ENCODE measurements at regions not wholly inside any gene's neighbourhood (a gene's known extent, or its start where the extent isn't known, plus 50 kb on each side); places are given as distances from the start of the nearest gene placed in this dataset.

DNA sequence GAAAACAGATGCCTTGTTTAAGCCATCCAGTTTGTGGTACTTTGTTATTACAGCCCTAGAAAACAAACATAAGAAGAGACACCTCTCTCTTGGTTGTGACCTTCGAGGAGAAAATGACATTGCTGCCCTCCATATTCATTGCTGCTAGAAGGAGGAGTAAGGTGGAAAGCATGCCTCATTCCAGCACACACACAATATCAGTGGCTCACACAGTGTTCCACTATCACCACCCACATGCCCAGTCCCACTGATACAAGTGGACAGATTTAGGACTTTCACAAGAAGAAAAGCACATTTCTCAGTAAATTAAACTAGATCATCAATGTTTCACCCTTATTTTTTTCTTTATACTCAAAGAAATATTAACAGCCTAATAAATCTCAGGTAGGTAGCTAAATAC is 143.6 kb downstream of the PHLDA1 start:
- WGBS, 5 donors: 73 to 88% (median 86%) methylated on average over 1 of the region's 1 CpG
- peaks cover 0 to 5% (median 0%) of the 10 kb centered on the region in 7 donors for H3K27me3 ChIP-seq (replicated peaks in 1 of 7)
- TF ChIP-seq POLR2AphosphoS5 (IDR thresholded peaks at IDR 0.05) (no peak), POLR2A (IDR thresholded peaks at IDR 0.05) (no peak)
- TF ChIP-seq, protein P1, sequence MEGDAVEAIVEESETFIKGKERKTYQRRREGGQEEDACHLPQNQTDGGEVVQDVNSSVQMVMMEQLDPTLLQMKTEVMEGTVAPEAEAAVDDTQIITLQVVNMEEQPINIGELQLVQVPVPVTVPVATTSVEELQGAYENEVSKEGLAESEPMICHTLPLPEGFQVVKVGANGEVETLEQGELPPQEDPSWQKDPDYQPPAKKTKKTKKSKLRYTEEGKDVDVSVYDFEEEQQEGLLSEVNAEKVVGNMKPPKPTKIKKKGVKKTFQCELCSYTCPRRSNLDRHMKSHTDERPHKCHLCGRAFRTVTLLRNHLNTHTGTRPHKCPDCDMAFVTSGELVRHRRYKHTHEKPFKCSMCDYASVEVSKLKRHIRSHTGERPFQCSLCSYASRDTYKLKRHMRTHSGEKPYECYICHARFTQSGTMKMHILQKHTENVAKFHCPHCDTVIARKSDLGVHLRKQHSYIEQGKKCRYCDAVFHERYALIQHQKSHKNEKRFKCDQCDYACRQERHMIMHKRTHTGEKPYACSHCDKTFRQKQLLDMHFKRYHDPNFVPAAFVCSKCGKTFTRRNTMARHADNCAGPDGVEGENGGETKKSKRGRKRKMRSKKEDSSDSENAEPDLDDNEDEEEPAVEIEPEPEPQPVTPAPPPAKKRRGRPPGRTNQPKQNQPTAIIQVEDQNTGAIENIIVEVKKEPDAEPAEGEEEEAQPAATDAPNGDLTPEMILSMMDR (IDR thresholded peaks at IDR 0.05 in 8 of 11, conservative IDR thresholded peaks at IDR 0.05 in 3 of 11): no peak

DNA sequence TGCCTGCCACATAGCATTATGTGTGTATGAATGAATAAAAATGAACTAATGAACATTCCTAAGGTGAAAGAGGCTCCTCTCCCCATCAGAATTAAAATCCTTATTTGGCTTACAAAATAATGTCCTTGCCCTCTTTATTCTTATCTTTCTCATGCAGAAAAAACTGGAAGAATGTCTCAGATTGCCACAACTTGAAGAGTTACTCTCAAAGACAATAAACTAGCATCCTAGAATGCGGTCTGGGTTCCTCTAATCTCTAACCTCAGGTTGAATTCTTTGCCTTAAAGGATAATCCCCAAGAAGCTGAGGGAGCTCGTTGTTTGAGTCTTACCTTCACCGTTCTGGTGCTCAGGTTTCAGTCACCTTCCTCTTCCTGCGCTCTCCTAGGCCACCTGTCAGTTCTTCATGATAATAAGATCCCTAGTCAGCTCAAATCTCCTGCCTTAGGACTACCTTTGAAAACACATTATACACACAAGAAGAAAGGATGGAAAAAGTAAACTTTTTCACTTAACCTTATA is 147.1 kb downstream of the PHLDA1 start:
- H3K27me3 ChIP-seq (replicated peaks in 1 of 7): peaks cover 0 to 4% (median 0%) of the 10 kb centered on the region in 7 donors
- H3K36me3 ChIP-seq: no peaks in the 10 kb centered on the region
- peaks cover 0 to 6% (median 0%) of the 10 kb centered on the region in 6 donors for H3K4me1 ChIP-seq
- intact Hi-C loops (cut with DNase I; ENCODE audit: low total_unique reads): no loop called here
- H3K9me3 ChIP-seq: no peaks in the 10 kb centered on the region
- 80 to 91% (median 85%) methylated on average over 4 of the region's 4 CpGs for WGBS, 5 donors
- H3K27ac ChIP-seq: no peak overlapping the region
- DNase-seq: no peak
- TF ChIP-seq, protein P1 (IDR thresholded peaks at IDR 0.05 in 8 of 11, conservative IDR thresholded peaks at IDR 0.05 in 3 of 11): no peak
- TF ChIP-seq POLR2A (IDR thresholded peaks at IDR 0.05): no peak
- TF ChIP-seq POLR2AphosphoS5 (IDR thresholded peaks at IDR 0.05): no peak
- H3K4me3 ChIP-seq: no peak overlapping the region

More for the DNA sequence above, 143.6 kb downstream of the PHLDA1 start:
- no peak for DNase-seq
- intact Hi-C loops (cut with DNase I; ENCODE audit: low total_unique reads): no loop called here
- Histone ChIP-seq H3K4me3 (no peak overlapping the region), H3K4me1 (peaks cover 0 to 6% (median 0%) of the 10 kb centered on the region in 6 donors), H3K36me3 (no peaks in the 10 kb centered on the region), H3K27ac (no peak overlapping the region), H3K9me3 (no peaks in the 10 kb centered on the region)

DNA sequence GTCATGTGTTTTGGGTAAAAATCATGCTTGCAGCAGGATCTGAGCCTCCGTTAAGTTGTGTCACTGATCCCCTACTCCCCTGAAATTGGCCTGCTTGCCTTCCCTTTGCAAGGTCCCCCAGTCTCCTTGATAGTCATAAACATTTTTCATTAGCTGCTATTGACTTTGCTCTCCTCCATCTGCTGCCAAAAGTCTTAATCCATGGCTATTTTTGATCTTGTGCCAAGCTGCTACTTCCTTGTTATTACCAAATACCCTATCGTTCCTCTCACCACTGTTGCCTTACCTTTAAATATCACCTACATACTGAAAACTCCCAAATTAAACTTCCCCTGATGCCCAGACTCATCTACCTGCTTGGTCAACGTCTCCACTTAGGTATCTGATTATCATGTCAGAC is 148.3 kb downstream of the PHLDA1 start:
- no peak for DNase-seq
- intact Hi-C loops (cut with DNase I; ENCODE audit: low total_unique reads): no loop called here
- 49 to 77% (median 61%) methylated on average over 3 of the region's 3 CpGs for WGBS, 5 donors
- no peak overlapping the region for H3K27ac ChIP-seq
- no peaks in the 10 kb centered on the region for H3K36me3 ChIP-seq
- TF ChIP-seq POLR2AphosphoS5 (IDR thresholded peaks at IDR 0.05): no peak
- no peak overlapping the region for H3K4me3 ChIP-seq
- no peaks in the 10 kb centered on the region for H3K9me3 ChIP-seq
- H3K4me1 ChIP-seq: no peaks in the 10 kb centered on the region
- no peaks in the 10 kb centered on the region for H3K27me3 ChIP-seq (replicated peaks in 1 of 7)

DNA sequence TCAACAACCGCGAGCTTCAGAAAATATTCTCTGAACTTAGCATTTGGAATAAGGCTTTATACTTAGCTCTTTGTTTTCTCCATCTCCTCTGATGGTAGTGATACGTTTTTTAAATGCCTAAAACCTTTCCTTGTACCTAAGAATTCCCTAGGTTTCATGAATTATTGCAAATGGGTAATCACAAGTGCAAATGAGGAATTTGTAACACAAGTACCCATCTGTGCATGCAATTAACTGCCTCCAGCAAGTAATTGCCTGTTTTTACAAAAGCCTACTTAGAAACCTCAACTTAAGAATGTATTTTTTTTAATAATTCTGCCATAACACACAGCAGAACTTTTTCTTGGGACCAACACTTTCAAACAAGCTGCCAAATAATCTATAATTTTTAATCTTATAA is 149.2 kb downstream of the PHLDA1 start:
- Histone ChIP-seq H3K36me3 (no peaks in the 10 kb centered on the region), H3K27ac (no peak overlapping the region), H3K9me3 (no peaks in the 10 kb centered on the region), H3K4me3 (no peak overlapping the region), H3K4me1 (no peaks in the 10 kb centered on the region), H3K27me3 (replicated peaks in 1 of 7) (no peaks in the 10 kb centered on the region)
- DNase-seq: no peak
- TF ChIP-seq POLR2A (IDR thresholded peaks at IDR 0.05): no peak
- TF ChIP-seq, protein P1 (IDR thresholded peaks at IDR 0.05 in 8 of 11, conservative IDR thresholded peaks at IDR 0.05 in 3 of 11): no peak
- no peak for TF ChIP-seq POLR2AphosphoS5 (IDR thresholded peaks at IDR 0.05)
- intact Hi-C loops (cut with DNase I; ENCODE audit: low total_unique reads): no loop called here
- WGBS, 5 donors: 66 to 81% (median 71%) methylated on average over 3 of the region's 3 CpGs

DNA sequence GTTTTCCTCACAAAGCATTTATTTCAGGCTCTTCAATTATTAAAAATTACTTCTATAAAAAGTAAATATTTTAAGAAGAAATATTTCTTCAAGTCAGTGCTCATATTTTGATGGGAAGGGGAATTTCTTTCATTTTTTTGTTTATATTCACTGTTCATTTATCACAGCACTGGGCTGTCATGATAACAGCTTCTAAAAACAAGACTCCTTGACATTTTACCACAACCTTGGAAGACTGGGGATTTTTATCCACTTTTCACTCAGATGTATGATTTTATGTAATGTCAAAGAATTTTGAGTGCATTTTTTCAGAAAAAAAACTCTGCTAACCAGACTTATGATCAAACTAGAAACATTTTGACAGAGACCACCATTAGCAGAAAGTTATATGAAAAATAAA is 149.7 kb downstream of the PHLDA1 start:
- H3K9me3 ChIP-seq: no peaks in the 10 kb centered on the region
- intact Hi-C loops (cut with DNase I; ENCODE audit: low total_unique reads): no loop called here
- no peaks in the 10 kb centered on the region for H3K27me3 ChIP-seq (replicated peaks in 1 of 7)
- no peak for DNase-seq
- H3K36me3 ChIP-seq: no peaks in the 10 kb centered on the region
- TF ChIP-seq POLR2AphosphoS5 (IDR thresholded peaks at IDR 0.05): no peak
- TF ChIP-seq, protein P1 (IDR thresholded peaks at IDR 0.05 in 8 of 11, conservative IDR thresholded peaks at IDR 0.05 in 3 of 11): no peak
- TF ChIP-seq POLR2A (IDR thresholded peaks at IDR 0.05): no peak
- H3K27ac ChIP-seq: no peak overlapping the region
- H3K4me3 ChIP-seq: no peak overlapping the region
- no peaks in the 10 kb centered on the region for H3K4me1 ChIP-seq

Measured in spleen (tissue), 11 donors.